ENCODE measurements at regions not wholly inside any gene's neighbourhood (a gene's known extent, or its start where the extent isn't known, plus 50 kb on each side); places are given as distances from the start of the nearest gene placed in this dataset.

DNA sequence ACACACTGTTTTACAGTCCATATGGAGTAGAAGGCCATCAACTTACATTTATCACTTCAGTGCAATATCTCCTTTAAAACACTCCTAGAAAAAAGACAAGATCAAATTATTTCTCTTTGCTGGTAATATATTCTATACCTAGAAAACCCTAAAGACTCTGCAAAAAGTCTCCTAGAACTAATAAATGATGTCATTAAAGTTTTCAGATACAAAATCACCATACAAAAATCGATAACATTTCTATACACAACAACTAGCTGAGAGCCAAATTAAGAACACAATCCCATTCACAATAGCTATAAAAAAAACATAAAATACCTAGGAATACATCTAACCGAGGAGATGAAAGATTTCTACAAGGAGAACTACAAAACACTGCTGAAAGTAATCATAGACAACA is 300.3 kb downstream of the CETN3 start:
- TF ChIP-seq, protein P1, sequence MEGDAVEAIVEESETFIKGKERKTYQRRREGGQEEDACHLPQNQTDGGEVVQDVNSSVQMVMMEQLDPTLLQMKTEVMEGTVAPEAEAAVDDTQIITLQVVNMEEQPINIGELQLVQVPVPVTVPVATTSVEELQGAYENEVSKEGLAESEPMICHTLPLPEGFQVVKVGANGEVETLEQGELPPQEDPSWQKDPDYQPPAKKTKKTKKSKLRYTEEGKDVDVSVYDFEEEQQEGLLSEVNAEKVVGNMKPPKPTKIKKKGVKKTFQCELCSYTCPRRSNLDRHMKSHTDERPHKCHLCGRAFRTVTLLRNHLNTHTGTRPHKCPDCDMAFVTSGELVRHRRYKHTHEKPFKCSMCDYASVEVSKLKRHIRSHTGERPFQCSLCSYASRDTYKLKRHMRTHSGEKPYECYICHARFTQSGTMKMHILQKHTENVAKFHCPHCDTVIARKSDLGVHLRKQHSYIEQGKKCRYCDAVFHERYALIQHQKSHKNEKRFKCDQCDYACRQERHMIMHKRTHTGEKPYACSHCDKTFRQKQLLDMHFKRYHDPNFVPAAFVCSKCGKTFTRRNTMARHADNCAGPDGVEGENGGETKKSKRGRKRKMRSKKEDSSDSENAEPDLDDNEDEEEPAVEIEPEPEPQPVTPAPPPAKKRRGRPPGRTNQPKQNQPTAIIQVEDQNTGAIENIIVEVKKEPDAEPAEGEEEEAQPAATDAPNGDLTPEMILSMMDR (conservative IDR thresholded peaks at IDR 0.05; ENCODE audit: low read depth, low read length) = no peak
- TF ChIP-seq EZH2 (IDR thresholded peaks at IDR 0.05; ENCODE audit: low read length, unreplicated experiment) (no peak), EZH2phosphoT487 (IDR thresholded peaks at IDR 0.05; ENCODE audit: borderline replicate concordance, low read length) (no peak)

All from PC-3 (cell line).